ENCODE measurements at regions not wholly inside any gene's neighbourhood (a gene's known extent, or its start where the extent isn't known, plus 50 kb on each side); places are given as distances from the start of the nearest gene placed in this dataset.

- H3K27ac Mint-ChIP-seq = no peak overlapping the region
- ChIA-PET CTCF (no interaction called here), POLR2A (no interaction called here)
- TF ChIP-seq, protein P1, sequence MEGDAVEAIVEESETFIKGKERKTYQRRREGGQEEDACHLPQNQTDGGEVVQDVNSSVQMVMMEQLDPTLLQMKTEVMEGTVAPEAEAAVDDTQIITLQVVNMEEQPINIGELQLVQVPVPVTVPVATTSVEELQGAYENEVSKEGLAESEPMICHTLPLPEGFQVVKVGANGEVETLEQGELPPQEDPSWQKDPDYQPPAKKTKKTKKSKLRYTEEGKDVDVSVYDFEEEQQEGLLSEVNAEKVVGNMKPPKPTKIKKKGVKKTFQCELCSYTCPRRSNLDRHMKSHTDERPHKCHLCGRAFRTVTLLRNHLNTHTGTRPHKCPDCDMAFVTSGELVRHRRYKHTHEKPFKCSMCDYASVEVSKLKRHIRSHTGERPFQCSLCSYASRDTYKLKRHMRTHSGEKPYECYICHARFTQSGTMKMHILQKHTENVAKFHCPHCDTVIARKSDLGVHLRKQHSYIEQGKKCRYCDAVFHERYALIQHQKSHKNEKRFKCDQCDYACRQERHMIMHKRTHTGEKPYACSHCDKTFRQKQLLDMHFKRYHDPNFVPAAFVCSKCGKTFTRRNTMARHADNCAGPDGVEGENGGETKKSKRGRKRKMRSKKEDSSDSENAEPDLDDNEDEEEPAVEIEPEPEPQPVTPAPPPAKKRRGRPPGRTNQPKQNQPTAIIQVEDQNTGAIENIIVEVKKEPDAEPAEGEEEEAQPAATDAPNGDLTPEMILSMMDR (IDR thresholded peaks at IDR 0.05) = no peak
- ATAC-seq (ENCODE audit: poor library complexity) (no peak), DNase-seq (no peak)
- no peaks in the 10 kb centered on the region for H3K36me3 Mint-ChIP-seq (ENCODE audit: low read depth)
- Histone ChIP-seq H3K9me3 (ENCODE audit: control insufficient read depth in 1 of 2, insufficient read depth in 1 of 2, low read length in 2 of 2) (no peaks in the 10 kb centered on the region), H3K36me3 (ENCODE audit: insufficient read depth, low read length) (no peaks in the 10 kb centered on the region), H3K27ac (ENCODE audit: low read depth in 1 of 2, low read length in 2 of 2) (no peak overlapping the region), H3K4me3 (ENCODE audit: low read length) (no peak overlapping the region), H3K4me1 (ENCODE audit: insufficient read depth, low read length) (no peaks in the 10 kb centered on the region), H3K27me3 (ENCODE audit: control insufficient read depth in 1 of 2, insufficient read depth in 2 of 2, low read length in 2 of 2) (peaks cover 3 to 5% of the 10 kb centered on the region in 2 experiments)
- no peaks in the 10 kb centered on the region for H3K9me3 Mint-ChIP-seq
- H3K27me3 Mint-ChIP-seq = peaks cover 30% of the 10 kb centered on the region
- no peak overlapping the region for H3K4me3 Mint-ChIP-seq
- intact Hi-C loops (cut with DNase I, micrococcal nuclease) = no loop called here
- H3K4me1 Mint-ChIP-seq (ENCODE audit: low read depth) = no peaks in the 10 kb centered on the region
Measured at GRCh38 chr1:168893359-168893801, 164.4 kb upstream of the DPT start.

DNA sequence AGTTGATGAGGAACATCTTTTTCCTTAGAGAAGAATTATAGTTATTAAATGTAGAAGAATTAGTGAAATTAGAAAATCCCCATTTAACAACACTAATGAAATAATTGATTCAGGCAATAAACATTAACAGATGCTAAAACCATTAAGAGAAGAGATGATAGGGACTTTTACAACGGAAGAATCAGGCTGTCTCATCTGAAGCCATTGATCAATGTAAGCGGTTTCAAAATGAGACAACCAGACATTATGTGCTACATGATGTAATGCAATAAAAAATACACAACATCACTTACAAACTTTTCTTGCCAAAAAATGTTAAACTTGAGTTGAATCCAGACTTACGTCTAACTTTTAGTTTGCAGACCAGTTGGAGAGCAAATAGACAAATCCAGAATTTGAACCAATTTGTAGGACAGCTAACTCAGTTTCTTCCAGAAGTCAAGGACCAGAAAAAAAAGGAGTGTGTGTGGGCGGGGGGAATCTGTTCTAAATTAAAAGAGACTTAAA lies 165.4 kb upstream of the DPT start:
- Mint-ChIP-seq H3K36me3 (ENCODE audit: low read depth) (no peaks in the 10 kb centered on the region), H3K4me1 (ENCODE audit: low read depth) (no peaks in the 10 kb centered on the region), H3K27me3 (peaks cover 30% of the 10 kb centered on the region), H3K4me3 (no peak overlapping the region), H3K27ac (no peak overlapping the region), H3K9me3 (no peaks in the 10 kb centered on the region)
- Histone ChIP-seq H3K9me3 (ENCODE audit: control insufficient read depth in 1 of 2, insufficient read depth in 1 of 2, low read length in 2 of 2) (no peaks in the 10 kb centered on the region), H3K27me3 (ENCODE audit: control insufficient read depth in 1 of 2, insufficient read depth in 2 of 2, low read length in 2 of 2) (peaks cover 3 to 5% of the 10 kb centered on the region in 2 experiments), H3K27ac (ENCODE audit: low read depth in 1 of 2, low read length in 2 of 2) (no peak overlapping the region), H3K4me3 (ENCODE audit: low read length) (no peak overlapping the region), H3K36me3 (ENCODE audit: insufficient read depth, low read length) (no peaks in the 10 kb centered on the region), H3K4me1 (ENCODE audit: insufficient read depth, low read length) (no peaks in the 10 kb centered on the region)
- POLR2A ChIA-PET = no interaction called here
- ATAC-seq (ENCODE audit: poor library complexity) (no peak), DNase-seq (no peak)
- intact Hi-C loops (cut with DNase I, micrococcal nuclease) = no loop called here
- CTCF ChIA-PET = no interaction called here
- TF ChIP-seq, protein P1 (IDR thresholded peaks at IDR 0.05) = no peak

DNA sequence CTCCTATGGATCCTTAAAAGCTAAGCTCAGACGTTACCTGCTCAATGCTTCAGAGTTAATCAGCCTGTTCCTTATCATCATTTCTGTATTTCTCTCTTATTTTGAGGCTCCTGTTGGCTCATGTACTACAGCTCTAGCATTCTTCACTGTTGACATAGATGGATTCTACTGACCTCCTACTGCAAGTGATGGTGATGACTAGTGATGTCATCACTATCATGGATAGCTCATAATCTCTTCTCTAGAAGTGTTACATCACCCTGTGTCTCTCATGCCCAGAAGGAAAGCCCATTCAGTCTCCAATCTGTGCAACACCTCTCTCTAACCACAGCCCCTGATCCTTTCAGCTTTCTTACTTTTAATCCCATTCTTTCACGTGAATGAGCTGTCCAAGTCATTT lies 168.2 kb upstream of the DPT start:
- Mint-ChIP-seq H3K27ac (no peak overlapping the region), H3K4me1 (ENCODE audit: low read depth) (no peaks in the 10 kb centered on the region), H3K27me3 (peaks cover 35% of the 10 kb centered on the region), H3K36me3 (ENCODE audit: low read depth) (no peaks in the 10 kb centered on the region), H3K4me3 (no peak overlapping the region), H3K9me3 (no peaks in the 10 kb centered on the region)
- Histone ChIP-seq H3K36me3 (ENCODE audit: insufficient read depth, low read length) (no peaks in the 10 kb centered on the region), H3K9me3 (ENCODE audit: control insufficient read depth in 1 of 2, insufficient read depth in 1 of 2, low read length in 2 of 2) (no peaks in the 10 kb centered on the region), H3K27me3 (ENCODE audit: control insufficient read depth in 1 of 2, insufficient read depth in 2 of 2, low read length in 2 of 2) (peaks cover 5 to 7% of the 10 kb centered on the region in 2 experiments), H3K27ac (ENCODE audit: low read depth in 1 of 2, low read length in 2 of 2) (no peak overlapping the region), H3K4me1 (ENCODE audit: insufficient read depth, low read length) (no peaks in the 10 kb centered on the region), H3K4me3 (ENCODE audit: low read length) (no peak overlapping the region)
- intact Hi-C loops (cut with DNase I, micrococcal nuclease) = no loop called here
- TF ChIP-seq, protein P1 (IDR thresholded peaks at IDR 0.05) = no peak
- ATAC-seq (ENCODE audit: poor library complexity) = no peak
- ChIA-PET CTCF (no interaction called here), POLR2A (no interaction called here)
- no peak for DNase-seq
